SK-N-SH (cell line): ENCODE measurements at regions not wholly inside any gene's neighbourhood (a gene's known extent, or its start where the extent isn't known, plus 50 kb on each side); places are given as distances from the start of the nearest gene placed in this dataset.

Experiments
- CTCF ChIA-PET: fragments of 300-600, 350-600 bp; formaldehyde crosslinking; extraction: SDS; loops from one replicate; lab custom pipeline; 2021; lab: Yijun Ruan, JAX
- POLR2A ChIA-PET: fragments of 350-600 bp; sonication (Branson Sonifier 250); formaldehyde crosslinking; extraction: SDS; loops from one replicate; lab custom pipeline; 2020; ENCODE audit warnings: antibody characterized with exemption, inconsistent platforms; lab: Yijun Ruan, JAX
- DNase-seq: peaks from one replicate; pipeline ENCODE4 v3.0.0; 2012
- H2AFZ ChIP-seq: fragments of 200-600 bp; sonication (generic); 2 replicates; pipeline ENCODE4 v1.8.1; 2016; ENCODE audit warnings: antibody characterized with exemption, mild to moderate bottlenecking, low read depth
- H3F3A ChIP-seq: fragments of 200-600 bp; sonication (generic); replicated peaks from 2 replicates; pipeline ENCODE3; 2016; ENCODE audit warnings: antibody characterized with exemption, mild to moderate bottlenecking; ENCODE audit not compliant: insufficient read depth
- H3K27ac ChIP-seq, 2 experiments: fragments of 200-500 bp in 1 of 2; fragments of 200-600 bp in 1 of 2; sonication (Bioruptor generic) in 1 of 2; sonication (generic), shearing (Covaris generic) in 1 of 2; 2 replicates each; pipeline versions ENCODE4 v1.5.1 to v1.6.1; 2014 to 2016; ENCODE audit warnings: low read depth in 2 of 2, inconsistent platforms in 1 of 2, low read length in 1 of 2, mild to moderate bottlenecking in 1 of 2, mixed read lengths in 1 of 2
- H3K27me3 ChIP-seq: fragments of 200-600 bp; sonication (generic), shearing (Covaris generic); 2 replicates; pipeline ENCODE4 v1.6.1; 2016; ENCODE audit warnings: mixed run types; ENCODE audit not compliant: insufficient read depth
- H3K36me3 ChIP-seq, 2 experiments: fragments of 200-500 bp in 1 of 2; fragments of 200-600 bp in 1 of 2; sonication (Bioruptor generic) in 1 of 2; sonication (generic) in 1 of 2; replicated peaks in 1 of 2; 2 replicates each; pipeline versions ENCODE3 to v1.5.1; 2014 to 2016; ENCODE audit warnings: low read length in 1 of 2, mild to moderate bottlenecking in 1 of 2; ENCODE audit not compliant: insufficient read depth in 2 of 2, control insufficient read depth in 1 of 2
- H3K4me1 ChIP-seq, 2 experiments: fragments of 200-500 bp in 1 of 2; fragments of 200-600 bp in 1 of 2; sonication (Bioruptor generic) in 1 of 2; sonication (generic), shearing (Covaris generic) in 1 of 2; 2 replicates each; pipeline versions ENCODE4 v1.5.1 to v1.6.1; 2014 to 2016; ENCODE audit warnings: low read depth in 1 of 2, low read length in 1 of 2, mixed run types in 1 of 2; ENCODE audit not compliant: insufficient read depth in 2 of 2, control insufficient read depth in 1 of 2
- H3K4me2 ChIP-seq: fragments of 200-600 bp; sonication (generic), shearing (Covaris generic); 2 replicates; pipeline ENCODE4 v1.6.1; 2017; ENCODE audit warnings: mixed run types
- H3K4me3 ChIP-seq, 2 experiments: fragments of 200-500 bp in 1 of 2; fragments of 200-600 bp in 1 of 2; sonication (Bioruptor generic) in 1 of 2; sonication (generic), shearing (Covaris generic) in 1 of 2; 2 replicates each; pipeline versions ENCODE4 v1.5.1 to v1.8.1; 2014 to 2016; ENCODE audit warnings: low read depth in 2 of 2, inconsistent platforms in 1 of 2, low read length in 1 of 2, mild to moderate bottlenecking in 1 of 2, mixed read lengths in 1 of 2, moderate library complexity in 1 of 2
- H3K79me2 ChIP-seq: fragments of 200-600 bp; sonication (generic); 2 replicates; pipeline ENCODE4 v1.8.1; 2017; ENCODE audit warnings: mild to moderate bottlenecking; ENCODE audit not compliant: insufficient read depth
- H3K9ac ChIP-seq: fragments of 200-600 bp; sonication (generic); 2 replicates; pipeline ENCODE4 v1.6.1; 2017; ENCODE audit warnings: mixed run types
- H3K9me2 ChIP-seq: fragments of 200-600 bp; sonication (generic); 2 replicates; pipeline ENCODE4 v1.6.1; 2017; ENCODE audit warnings: mixed run types
- H3K9me3 ChIP-seq: fragments of 200-600 bp; sonication (generic); 2 replicates; pipeline ENCODE4 v1.6.1; 2017; ENCODE audit warnings: mixed run types, mild to moderate bottlenecking, moderate library complexity
- H4K20me1 ChIP-seq: fragments of 200-600 bp; sonication (generic); 2 replicates; pipeline ENCODE4 v1.6.1; 2017; ENCODE audit warnings: mild to moderate bottlenecking, mixed run types; ENCODE audit not compliant: insufficient read depth
- EP300 ChIP-seq, 2 experiments: IDR thresholded peaks; 2 replicates each; pipeline versions ENCODE4 v1.4.0 to v1.6.1; 2012; ENCODE audit warnings: borderline replicate concordance in 1 of 2, low read depth in 1 of 2, low read length in 1 of 2
- FOXM1 ChIP-seq: IDR thresholded peaks from 2 replicates; pipeline ENCODE4 v1.4.0; 2012; ENCODE audit warnings: low read depth, mild to moderate bottlenecking
- RAD21 ChIP-seq: IDR thresholded peaks from 2 replicates; pipeline ENCODE4 v1.6.1; 2012; ENCODE audit warnings: mild to moderate bottlenecking, low read length
- RCOR1 ChIP-seq: fragments of 150-350 bp; IDR thresholded peaks from 2 replicates; pipeline ENCODE4 v1.6.1; 2017; ENCODE audit warnings: antibody characterized with exemption, low read length
- TAF1 ChIP-seq: IDR thresholded peaks from 2 replicates; pipeline ENCODE4 v1.6.1; 2012; ENCODE audit warnings: low read depth, mild to moderate bottlenecking, low read length, moderate library complexity, borderline replicate concordance
- ZBTB33 ChIP-seq: IDR thresholded peaks from 2 replicates; pipeline ENCODE4 v1.4.0; 2012; ENCODE audit warnings: low read depth, borderline replicate concordance
- WGBS: methylation state at CpG from one replicate; pipeline ENCODE4 v1.1.6; 2017; ENCODE audit warnings: low lambda C conversion rate; 5-methylcytosine and 5-hydroxymethylcytosine counted together
- TF ChIP-seq, protein P1 (sequence below): IDR thresholded peaks from 2 replicates; pipeline ENCODE4 v1.4.0; 2012; ENCODE audit warnings: low read depth, borderline replicate concordance

DNA sequence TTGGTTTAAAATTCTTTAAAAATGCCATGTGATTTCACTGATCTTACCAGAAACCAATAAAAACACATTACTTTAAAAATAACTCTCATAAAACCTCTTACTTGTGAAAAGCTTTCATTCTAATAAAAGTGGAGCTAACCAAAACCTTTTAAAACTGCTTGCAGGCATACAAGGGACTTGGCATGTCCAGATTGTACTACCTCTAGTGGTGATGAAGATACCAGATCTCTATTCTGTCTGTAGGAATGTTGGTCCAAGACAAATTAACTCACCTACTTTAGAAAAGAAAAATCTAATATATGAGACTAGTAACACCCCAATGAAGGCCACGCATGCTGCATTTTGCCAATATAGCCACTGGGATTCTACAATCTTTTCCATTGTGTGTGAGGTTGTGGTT lies 151.0 kb upstream of the SALL1 start:
- H3K4me2 ChIP-seq, result no peak overlapping the region
- no peaks in the 10 kb centered on the region for H3K9me2 ChIP-seq
- no peaks in the 10 kb centered on the region for H3K4me1 ChIP-seq
- H3F3A ChIP-seq, result no peaks in the 10 kb centered on the region
- H3K36me3 ChIP-seq, result no peaks in the 10 kb centered on the region
- no peaks in the 10 kb centered on the region for H4K20me1 ChIP-seq
- WGBS, result 24% methylated on average over 1 of the region's 1 CpG
- no peaks in the 10 kb centered on the region for H3K27me3 ChIP-seq
- H2AFZ ChIP-seq, result no peak overlapping the region
- no peak overlapping the region for H3K4me3 ChIP-seq
- TF ChIP-seq ZBTB33, result no peak
- TF ChIP-seq EP300 (IDR thresholded peaks at IDR 0.05; ENCODE audit: borderline replicate concordance in 1 of 2, low read depth in 1 of 2, low read length in 1 of 2), result no peak
- TF ChIP-seq FOXM1, result no peak
- TF ChIP-seq RCOR1, result no peak
- CTCF ChIA-PET, result no interaction called here
- no peaks in the 10 kb centered on the region; the same call in 1 of the 2 replicates for H3K9me3 ChIP-seq
- no peak overlapping the region for H3K27ac ChIP-seq
- POLR2A ChIA-PET, result no interaction called here
- no peaks in the 10 kb centered on the region for H3K79me2 ChIP-seq
- H3K9ac ChIP-seq, result no peak overlapping the region
- no peak for DNase-seq

DNA sequence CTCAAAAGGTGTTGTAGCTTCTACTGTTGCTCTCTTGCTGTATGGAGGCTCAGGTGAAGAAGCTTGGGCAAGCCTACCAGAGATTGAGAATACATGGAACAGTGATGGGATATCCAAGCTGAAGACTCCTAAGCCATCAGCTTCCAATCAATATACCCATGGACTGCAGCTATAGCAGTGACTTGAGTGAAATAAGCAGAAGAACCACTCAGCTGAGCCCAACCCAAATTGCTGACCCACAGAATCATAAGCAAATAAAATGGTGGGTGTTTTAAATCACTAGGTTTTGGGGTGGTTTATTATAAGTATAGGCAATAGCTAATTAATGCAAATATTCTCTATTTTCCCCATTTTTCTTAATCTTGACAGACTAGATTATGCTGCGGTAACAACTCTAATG lies 147.7 kb upstream of the SALL1 start:
- Histone ChIP-seq H3K4me1 (no peaks in the 10 kb centered on the region), H3K36me3 (no peaks in the 10 kb centered on the region), H4K20me1 (no peaks in the 10 kb centered on the region), H3K27me3 (no peaks in the 10 kb centered on the region), H3K9me3 (no peaks in the 10 kb centered on the region; the same call in 1 of the 2 replicates), H3K79me2 (no peaks in the 10 kb centered on the region), H3K9ac (no peak overlapping the region), H2AFZ (no peak overlapping the region), H3K9me2 (no peaks in the 10 kb centered on the region), H3K27ac (no peak overlapping the region), H3K4me2 (no peak overlapping the region), H3F3A (no peaks in the 10 kb centered on the region), H3K4me3 (no peak overlapping the region)
- WGBS, result 76% methylated on average over 1 of the region's 1 CpG
- ChIA-PET CTCF (no interaction called here), POLR2A (no interaction called here)
- no peak for TF ChIP-seq TAF1
- TF ChIP-seq, protein P1, sequence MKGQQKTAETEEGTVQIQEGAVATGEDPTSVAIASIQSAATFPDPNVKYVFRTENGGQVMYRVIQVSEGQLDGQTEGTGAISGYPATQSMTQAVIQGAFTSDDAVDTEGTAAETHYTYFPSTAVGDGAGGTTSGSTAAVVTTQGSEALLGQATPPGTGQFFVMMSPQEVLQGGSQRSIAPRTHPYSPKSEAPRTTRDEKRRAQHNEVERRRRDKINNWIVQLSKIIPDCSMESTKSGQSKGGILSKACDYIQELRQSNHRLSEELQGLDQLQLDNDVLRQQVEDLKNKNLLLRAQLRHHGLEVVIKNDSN, result no peak
- no peak for TF ChIP-seq ZBTB33
- TF ChIP-seq EP300 (IDR thresholded peaks at IDR 0.05; ENCODE audit: borderline replicate concordance in 1 of 2, low read depth in 1 of 2, low read length in 1 of 2), result no peak
- TF ChIP-seq RAD21, result no peak
- DNase-seq, result no peak
